ENCODE measurements at regions not wholly inside any gene's neighbourhood (a gene's known extent, or its start where the extent isn't known, plus 50 kb on each side); places are given as distances from the start of the nearest gene placed in this dataset.

DNA sequence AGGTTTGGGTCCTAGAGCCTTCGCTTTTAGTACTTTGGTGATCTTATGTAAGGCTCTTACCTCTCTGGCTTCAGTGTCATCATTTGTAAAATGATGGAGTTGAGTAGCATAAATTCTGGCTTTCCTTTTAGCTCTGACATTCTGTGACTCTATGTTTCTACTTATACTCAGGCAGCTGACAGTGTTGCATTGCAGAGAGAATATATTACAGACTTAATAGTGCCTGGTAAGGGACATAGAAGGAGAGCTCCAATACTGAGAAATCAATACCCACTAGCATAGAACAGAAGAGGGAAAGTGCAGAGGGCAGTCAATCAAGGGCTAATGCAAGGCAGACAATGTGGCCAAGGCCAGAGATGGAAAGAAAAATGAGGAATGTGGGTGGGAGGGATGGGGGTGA, 371.4 kb upstream of the TLE4 start:
- TF ChIP-seq, protein P1, sequence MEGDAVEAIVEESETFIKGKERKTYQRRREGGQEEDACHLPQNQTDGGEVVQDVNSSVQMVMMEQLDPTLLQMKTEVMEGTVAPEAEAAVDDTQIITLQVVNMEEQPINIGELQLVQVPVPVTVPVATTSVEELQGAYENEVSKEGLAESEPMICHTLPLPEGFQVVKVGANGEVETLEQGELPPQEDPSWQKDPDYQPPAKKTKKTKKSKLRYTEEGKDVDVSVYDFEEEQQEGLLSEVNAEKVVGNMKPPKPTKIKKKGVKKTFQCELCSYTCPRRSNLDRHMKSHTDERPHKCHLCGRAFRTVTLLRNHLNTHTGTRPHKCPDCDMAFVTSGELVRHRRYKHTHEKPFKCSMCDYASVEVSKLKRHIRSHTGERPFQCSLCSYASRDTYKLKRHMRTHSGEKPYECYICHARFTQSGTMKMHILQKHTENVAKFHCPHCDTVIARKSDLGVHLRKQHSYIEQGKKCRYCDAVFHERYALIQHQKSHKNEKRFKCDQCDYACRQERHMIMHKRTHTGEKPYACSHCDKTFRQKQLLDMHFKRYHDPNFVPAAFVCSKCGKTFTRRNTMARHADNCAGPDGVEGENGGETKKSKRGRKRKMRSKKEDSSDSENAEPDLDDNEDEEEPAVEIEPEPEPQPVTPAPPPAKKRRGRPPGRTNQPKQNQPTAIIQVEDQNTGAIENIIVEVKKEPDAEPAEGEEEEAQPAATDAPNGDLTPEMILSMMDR (IDR thresholded peaks at IDR 0.05): no peak
- no peak for TF ChIP-seq POLR2A (IDR thresholded peaks at IDR 0.05)

Data from thyroid gland (tissue), 4 donors.